NOMO-1 (cell line): ENCODE measurements at regions not wholly inside any gene's neighbourhood (a gene's known extent, or its start where the extent isn't known, plus 50 kb on each side); places are given as distances from the start of the nearest gene placed in this dataset.
A peak's percentile ranks its signal among the peaks of the same experiment; 100 is the strongest.

ENCODE experiments used
- DNase-seq, 2 experiments: peaks; one replicate each; lab custom pipeline; 2025; ENCODE audit not compliant: unreplicated experiment in 2 of 2; lab: John Stamatoyannopoulos, UW

DNA sequence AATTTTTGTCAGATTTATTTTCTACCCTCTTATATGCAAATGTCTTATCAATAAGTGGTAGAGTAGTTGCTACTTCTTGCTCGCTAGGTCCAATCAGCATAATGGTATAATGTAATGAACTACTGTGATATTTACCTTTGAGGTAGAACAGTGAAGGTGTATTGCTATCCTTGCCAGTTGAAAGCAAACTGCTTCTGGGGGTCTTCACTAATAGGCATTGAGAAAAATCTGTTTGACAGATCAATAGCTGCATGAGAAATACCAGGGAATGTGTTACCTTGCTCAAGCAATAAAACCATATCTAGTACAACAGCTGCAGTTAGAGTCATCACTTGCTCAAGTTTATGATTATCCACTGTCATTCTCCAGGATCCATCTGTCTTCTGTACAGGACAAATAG lies 50.1 kb upstream of the EFEMP1 start:
- DNase-seq: no peak

DNA sequence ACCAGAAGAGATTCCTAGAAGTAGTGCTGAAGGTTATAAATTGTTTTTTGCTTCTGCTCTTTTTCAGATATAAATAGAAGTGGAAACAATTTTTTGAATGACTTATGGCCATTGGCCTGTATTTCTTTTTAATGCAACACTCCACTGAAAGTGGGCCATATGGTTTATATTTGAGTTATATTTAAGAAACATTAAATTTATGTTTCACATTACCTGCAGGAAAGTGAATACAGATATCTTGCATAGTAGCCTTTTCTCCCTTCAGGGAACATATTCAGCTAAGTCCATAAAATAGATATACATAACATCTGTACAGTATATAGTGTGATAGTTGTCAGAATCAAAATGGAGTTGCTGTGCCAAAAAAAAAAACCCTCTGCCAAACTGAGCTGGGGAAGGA lies 53.1 kb upstream of the EFEMP1 start:
- DNase-seq: no peak

DNA sequence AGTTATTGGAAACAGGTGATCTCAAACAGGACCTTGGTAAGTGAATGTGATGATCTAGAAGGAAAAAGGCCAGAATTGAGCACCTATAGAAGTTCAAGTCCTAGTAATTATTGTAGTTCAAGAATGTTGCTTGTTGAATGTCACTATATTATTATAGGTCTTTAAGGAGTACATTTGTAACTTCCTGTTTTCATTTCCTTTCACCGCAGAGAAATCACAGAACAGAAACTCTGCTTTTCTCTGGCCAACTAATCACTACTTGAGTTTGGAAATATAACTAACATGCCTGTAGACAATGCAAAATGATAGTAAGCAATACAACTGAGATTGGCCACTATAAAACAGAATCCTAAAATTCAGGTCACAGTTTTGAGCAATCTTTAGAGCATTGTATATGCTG lies 61.8 kb upstream of the EFEMP1 start:
- peak; percentile 42 to 86 for DNase-seq

DNA sequence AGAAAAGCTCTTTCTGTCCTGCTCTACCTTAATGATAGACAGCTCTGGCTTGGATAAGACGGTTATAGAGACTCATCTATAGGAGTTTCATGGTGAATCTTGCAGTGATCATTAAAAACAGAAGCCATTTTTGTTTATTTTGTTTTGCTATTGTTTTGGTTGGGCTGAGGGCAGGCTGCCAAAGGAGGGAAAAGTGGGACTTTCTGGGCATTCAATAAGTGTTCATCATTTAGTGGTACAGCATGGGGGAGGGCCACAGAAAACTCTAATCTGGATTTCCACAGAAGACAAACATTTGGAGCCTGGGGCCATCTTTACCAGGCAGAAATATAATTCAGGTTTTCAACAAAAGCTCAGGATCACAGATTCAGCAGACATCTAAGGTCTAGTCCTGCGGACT lies 62.4 kb upstream of the EFEMP1 start:
- DNase-seq: no peak

DNA sequence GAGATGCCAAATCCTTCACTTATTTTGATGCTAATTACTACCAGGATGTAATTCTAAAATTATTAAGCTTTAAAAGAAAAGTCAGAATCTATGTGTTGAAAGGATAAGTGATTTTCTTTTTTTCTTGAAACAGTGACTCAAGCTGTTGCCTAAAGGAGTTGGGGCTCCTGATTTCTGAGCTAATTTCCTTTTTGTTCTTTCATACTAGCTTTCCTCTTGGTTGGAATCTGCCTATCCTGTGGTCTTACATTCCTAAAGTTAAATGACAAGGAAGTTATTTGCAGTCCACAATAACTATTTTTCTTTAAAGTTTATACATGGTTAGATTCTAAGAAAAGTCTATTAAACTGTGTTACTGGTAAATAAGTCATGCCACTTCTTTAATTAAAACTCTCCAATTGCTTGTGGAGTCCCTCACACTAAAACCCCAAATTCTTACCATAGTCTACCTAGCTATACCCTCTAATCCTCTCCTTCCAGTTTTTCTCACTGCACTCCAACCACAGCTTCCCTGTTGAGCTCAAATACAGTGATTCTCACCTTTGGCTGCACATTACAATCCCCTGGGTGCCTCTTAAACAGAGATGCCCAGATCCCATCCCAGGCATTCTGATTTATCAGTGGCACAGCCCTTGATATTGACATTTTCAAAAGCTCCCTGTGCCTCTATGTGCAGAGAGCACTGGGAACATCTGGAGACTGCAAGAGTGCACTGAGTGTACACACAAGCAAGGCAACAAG lies 63.3 kb upstream of the EFEMP1 start:
- no peak for DNase-seq

DNA sequence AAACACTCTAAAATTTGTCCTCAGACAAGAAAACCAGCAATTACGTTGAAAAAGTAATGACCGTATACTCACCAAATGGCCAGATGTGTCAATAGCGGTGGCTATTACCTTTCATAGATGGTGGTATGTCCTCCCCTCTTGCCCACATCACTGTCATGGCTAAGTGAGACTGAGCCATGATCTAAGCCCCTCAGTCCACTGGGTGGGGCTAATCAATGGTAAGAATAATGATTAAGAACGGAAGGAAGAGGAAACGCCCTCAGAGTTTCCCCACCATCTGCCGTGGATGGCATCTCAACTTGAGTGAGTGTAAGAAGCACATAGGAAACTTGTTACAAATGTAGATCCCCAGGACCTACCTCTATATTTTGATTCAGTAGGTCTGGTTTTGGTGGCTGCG lies 65.8 kb upstream of the EFEMP1 start:
- DNase-seq: no peak

DNA sequence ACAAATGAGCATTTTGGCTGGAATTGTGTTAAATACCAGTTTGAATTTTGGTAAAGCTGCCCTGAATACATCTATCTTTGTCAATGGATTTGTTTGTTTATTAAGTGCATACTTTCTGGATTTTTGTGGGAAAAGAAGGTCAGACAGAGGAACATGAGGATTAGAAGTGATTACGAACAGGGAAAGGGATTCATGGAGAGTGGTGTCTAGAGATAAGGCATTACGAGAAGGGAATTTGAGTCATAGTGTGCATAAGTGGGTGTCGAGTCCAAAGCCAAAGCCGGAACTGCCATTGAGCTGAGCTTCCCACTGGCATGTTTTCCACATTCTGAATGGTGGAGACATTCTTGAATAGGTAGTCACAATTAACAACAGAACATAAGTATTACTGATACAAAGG lies 68.9 kb upstream of the EFEMP1 start:
- no peak for DNase-seq

DNA sequence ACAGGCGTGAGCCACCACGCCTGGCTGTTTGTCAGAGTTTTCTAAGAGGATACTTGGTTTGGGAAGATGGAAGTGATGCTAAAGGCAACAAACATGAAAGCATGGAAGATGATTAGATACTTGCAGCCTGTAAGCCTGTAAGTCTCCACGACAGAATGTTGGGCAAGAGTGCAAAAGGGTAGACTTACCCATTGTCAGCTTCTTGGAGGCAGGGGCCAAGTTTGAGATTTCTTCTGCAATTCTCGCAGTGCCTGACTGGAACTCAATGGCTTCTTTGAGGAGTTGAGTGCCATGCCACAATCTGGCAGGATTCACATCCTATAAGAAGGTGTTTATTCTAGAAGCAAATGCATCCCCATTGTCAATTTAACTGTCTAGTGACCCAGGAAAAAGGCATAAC lies 70.1 kb upstream of the EFEMP1 start:
- DNase-seq: no peak

DNA sequence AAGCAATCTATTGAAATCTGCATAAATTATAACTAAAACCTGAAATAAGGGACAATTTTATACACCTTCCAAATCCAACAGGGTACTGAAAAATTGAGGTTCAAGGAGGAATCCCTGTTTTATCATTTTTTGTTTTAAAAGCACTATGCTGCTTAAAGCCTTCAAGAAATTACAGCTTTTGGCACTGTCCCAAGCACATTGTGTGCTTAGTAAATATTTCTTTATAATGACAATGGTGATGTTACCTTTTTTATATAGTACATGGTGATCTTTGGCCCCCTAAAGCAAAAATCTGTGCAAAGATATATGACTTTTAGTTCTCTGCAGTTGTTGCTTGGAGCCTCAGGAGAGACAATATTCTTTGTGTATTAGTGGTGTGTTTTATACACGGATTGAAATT lies 71.6 kb upstream of the EFEMP1 start:
- DNase-seq: no peak

DNA sequence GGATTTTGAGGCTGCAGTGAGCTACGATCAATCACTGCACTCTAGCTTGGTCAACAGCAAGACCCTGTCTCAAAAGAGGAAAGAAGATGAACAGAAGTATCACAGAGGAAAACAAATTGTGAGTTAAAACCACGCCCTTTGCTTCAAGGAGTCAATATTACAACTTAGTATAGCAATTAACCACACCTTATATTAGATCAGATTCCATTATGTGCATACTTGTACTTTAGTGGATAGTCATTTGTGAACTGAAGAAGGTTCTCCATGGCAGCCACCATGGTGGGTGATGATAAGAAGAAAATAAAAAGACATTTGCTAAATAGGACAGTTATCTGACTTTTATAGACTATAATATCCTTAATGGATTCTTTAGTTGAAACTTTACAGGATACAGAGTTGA lies 72.3 kb upstream of the EFEMP1 start:
- DNase-seq: no peak

DNA sequence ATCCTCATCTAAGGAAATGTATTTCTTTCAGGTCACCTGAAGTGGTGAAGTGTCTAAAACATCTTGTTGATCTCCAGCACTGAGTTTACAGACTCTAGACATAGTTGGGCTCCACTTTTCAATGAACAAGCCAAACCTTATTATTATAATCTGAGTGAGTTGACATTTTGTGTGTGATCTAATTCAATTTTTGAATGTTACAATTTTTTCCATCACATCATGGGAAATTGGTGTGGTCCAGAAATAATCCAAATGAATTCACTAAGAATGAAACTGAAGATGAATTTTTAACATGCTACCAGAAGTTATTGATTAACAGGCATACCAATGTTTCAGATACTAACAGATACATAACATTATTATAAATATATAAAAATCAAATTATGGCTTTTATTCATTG lies 75.6 kb upstream of the EFEMP1 start:
- no peak for DNase-seq

DNA sequence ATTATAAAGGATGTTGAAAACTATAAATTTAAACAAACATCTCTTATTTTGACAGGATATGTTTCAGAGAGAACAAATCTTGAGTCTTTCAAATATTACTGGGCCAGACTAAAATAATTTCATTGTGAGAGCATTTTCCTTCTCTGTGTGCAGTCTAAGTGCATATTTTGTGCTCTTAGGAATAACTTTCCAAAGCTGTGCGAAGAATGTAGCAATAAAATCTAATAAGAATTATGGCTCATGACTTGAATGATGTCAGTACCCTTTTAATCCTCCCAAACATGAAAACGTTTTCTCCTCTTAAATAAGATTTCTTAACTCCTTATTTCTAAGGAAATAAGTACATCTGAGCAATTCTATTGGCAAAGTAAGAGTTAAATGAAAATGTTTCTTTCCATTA lies 76.2 kb upstream of the EFEMP1 start:
- no peak for DNase-seq

DNA sequence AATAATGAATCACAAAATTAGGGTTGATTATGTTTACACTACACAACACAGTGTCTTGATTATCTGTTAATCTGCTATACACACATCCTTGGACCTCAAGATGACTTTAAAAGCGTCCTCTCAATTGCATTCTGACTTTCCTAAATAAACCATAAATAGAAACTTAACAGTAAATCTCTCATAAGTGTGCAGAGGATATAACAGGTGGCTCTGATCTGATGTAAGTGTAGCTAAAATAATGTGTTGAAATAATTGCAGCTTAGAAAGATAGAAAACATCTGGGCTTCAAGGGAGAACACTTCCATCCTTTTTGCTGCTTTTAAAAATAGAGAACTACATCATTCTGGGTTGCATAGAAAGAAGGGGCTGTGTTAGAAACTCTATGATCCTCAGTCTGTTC lies 78.4 kb upstream of the EFEMP1 start:
- DNase-seq: no peak

DNA sequence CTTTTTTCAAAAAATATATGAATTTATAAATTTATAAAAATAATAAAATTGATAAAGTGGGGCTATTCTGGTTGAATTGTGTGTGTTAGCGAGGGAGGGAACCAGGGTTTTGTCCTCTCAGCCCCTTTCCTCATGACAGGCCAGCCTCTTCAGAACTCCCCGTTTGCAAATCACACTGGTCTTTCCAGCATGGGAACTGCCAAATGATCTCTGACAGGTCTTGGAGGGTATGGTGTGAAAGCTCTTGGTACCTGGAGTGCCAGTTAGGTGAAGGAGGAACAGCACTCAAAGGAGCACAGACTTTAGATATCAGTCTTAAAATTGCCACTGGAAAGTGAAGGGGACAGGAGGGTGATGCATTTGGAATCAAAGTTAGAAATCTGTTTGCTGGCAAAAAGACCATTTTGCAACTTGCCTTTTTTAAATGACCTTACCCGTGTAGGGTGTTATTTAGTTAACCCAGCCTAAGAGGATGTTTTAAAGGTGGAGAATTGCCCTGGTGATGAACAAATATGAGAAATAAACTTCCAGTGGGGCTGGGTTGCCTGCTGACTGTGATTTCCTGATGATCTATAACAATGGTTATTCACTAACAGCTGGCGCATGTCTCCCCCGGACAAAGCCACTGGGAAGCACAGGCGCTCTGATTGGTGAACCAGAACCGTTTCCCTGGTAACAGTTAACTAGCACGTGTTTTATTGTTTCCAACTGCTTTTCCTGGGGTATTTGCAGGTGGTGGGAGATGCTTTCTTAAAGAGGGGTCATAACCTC lies 85.3 kb upstream of the EFEMP1 start:
- DNase-seq: no peak

DNA sequence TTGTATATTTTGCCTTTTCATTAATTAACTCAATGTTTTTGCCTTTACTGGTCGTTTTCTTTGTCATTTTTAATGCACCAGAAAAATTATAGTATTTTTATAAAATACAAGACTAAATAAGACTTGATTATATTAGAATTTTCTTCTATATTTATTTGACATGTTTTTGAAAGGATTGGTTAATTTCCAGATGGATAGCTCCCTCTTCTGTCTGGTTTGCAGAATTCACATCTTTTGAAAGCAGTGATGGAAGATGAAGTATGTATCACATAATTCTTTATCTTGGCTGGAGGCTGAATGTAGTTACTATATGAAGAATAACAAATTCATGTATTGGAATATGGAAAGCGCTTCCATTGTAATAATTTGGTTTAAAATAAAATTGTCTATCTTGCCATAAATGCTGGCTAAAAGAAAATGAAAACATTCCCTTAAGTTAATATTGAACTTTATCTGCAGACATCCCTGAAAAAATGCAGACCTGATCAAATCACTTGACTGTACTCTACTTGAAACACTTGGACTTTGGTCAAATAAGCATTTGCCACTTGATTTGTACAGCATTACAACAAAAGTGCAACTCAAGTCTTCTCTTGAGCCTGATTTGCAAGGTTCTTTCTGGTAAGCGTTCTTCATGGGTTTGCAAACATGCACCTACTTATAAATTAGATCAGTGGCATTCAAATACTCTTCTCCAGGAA lies 86.3 kb upstream of the EFEMP1 start:
- peak in 1 of 2 experiments; percentile 38 for DNase-seq

DNA sequence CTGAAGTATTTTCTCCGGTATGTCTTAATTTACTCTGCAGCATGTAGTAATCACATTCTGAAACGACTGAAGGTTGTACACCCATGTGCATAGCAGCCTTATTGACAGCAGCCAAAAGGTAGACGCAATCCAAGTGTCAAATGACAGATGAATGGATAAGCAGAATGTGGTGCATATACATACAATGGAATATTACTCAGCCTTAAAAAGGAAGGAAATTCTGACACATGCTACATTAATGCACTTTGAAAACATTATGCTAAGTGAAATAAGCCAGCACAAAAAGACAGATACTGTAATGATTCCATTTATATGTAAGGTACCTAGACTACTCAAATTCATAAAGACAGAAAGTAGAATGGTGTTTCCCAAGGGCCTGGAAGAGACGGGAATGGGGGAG lies 88.0 kb upstream of the EFEMP1 start:
- no peak for DNase-seq

DNA sequence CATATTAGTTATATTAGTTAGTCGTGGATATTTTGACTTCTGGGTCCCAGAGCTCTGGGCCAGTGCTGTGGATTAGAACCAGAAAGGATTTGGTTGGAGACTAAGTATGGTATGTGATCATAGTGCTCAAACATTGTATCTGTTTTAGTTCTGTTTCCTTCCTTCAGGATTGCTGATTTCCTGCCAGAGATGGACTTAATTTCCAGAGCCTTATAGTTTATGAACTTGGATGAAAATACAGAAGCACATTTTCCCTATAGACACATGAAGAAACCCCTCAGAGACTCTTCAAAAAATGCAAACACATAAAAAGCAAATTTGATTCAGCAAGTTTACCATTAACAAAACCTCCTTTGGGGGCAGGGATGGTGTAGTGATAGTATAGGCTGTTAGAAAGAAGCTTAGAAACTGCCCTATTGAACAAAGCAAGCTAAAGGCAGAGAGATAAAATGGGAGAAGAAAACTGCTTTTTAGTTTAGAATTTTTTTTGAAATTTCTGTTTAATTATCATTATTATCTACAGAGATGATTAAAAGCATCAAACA lies 88.7 kb upstream of the EFEMP1 start:
- no peak for DNase-seq

DNA sequence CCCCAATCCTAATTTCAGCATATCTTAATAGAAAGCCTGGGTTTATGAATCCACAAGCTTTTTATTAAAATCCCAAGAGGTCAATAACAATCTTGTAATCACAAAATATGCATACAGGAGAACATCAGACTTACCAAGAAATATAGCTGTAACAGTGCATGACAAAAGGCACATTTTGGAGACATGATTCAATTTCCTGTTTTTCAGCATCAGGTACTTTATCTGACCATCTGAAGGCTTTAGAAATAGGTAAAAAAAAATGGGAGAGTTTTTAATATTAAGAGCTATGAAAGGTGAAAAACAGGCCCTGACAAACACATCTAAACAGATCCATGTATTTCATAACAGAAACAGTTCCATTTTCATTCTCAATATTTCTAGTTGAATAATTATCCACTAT lies 89.9 kb upstream of the EFEMP1 start:
- DNase-seq: peak in 1 of 2 experiments; percentile 12

DNA sequence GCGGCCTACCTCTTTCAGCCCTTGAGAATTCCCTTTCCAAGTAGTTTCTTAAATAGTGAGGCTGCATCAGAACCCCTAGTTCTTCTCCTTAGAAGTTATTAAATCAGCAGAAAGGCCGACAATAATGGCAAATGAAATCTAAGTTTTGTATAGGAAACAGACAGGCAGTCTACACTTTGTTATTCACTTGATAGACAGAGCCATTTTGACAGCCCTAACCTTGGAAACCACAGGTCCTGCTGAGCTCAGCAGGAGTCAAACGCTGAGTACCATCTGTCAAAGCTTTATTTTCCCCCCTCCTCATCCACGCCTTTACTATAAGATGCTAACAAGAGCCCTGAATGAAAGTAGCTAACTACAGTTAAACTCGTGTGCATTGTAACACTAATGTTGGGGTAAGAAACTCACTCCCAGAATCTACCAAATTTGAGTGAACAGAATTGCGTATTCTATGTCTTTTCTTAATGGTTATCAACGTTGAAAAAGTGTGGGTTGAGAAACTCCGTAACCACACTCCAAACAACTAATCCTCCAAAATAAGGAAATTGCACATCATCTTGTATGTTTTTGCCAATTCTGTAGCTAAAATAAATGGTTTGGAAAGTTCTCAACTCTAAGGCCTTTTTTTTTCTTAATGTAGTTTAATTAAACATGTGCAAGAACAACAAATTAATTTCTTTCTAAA lies 90.6 kb upstream of the EFEMP1 start:
- DNase-seq: peak; percentile 53 to 69

DNA sequence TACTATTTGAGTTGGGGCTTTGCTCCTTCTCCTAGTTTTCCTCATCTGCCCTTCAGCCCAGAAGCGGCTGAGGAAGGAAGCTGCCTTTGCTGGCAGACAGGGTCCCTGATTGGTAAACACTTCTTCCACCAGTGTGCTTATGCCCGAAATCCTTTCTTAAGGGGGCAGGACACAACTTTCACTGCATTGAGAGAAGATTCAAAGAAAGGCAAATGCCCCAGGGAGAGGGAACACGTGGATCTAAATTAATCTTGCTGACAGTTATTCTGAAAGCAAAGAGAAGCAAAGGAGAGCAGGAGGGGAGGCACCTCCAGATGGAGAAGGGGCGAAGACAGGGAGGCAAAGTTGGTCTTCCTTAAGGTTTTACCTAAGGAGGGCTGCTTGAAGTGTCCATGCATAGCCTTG lies 92.1 kb upstream of the EFEMP1 start:
- DNase-seq: no peak

DNA sequence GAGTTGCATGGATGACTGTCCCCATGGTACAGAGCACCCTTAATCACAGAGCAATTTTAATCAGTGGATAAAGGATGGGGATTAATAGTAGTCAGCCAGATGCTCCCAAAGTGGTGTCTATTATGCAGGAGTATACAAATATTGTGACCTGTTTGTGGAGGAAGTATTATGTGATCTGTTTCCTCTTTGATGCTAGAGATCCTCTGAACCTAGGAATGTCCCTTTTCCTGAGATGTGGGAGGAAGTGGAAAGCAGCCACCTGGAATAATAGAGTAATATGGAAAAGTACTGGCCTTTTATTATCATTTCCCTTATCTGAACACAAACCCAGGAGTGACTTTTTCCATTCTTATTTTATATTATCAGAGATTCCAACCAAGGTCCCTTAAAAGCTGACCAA lies 94.2 kb upstream of the EFEMP1 start:
- DNase-seq: no peak
